HEK293 (cell line): ENCODE measurements at regions not wholly inside any gene's neighbourhood (a gene's known extent, or its start where the extent isn't known, plus 50 kb on each side); places are given as distances from the start of the nearest gene placed in this dataset.

Experiments
- HOXD13 ChIP-seq: sonication (generic); formaldehyde crosslinking; IDR thresholded peaks from 2 replicates; pipeline ENCODE4 v1.8.0; 2022; ENCODE audit warnings: missing genetic modification reagents, borderline replicate concordance
- KLF7 ChIP-seq: fragments of 450-650 bp; formaldehyde crosslinking; IDR thresholded peaks from 2 replicates; pipeline ENCODE4 v1.5.1; 2016; ENCODE audit warnings: missing biosample characterization, missing genetic modification characterization, borderline replicate concordance
- TCF7L2 ChIP-seq: IDR thresholded peaks from 2 replicates; pipeline ENCODE4 v1.6.1; 2011; ENCODE audit warnings: low read depth, mild to moderate bottlenecking, inconsistent platforms, low read length, moderate library complexity, borderline replicate concordance
- ZNF274 ChIP-seq, 2 experiments: fragments of 200-500 bp in 1 of 2; fragments of 450-650 bp in 1 of 2; sonication (Bioruptor generic) in 1 of 2; formaldehyde crosslinking in 1 of 2; IDR thresholded peaks; 2 replicates each; pipeline versions ENCODE4 v1.5.1 to v1.6.1; 2014 to 2016; ENCODE audit warnings: borderline replicate concordance in 1 of 2, inconsistent platforms in 1 of 2, low read length in 1 of 2, missing biosample characterization in 1 of 2, missing genetic modification characterization in 1 of 2
- ZNF324 ChIP-seq: fragments of 450-650 bp; formaldehyde crosslinking; IDR thresholded peaks from 2 replicates; pipeline ENCODE4 v1.5.1; 2016; ENCODE audit warnings: missing biosample characterization, missing genetic modification characterization
- ZNF37A ChIP-seq: fragments of 450-650 bp; IDR thresholded peaks from 2 replicates; pipeline ENCODE4 v1.5.1; 2018; ENCODE audit warnings: missing biosample characterization, missing genetic modification characterization
- ZNF423 ChIP-seq: fragments of 450-650 bp; formaldehyde crosslinking; IDR thresholded peaks from 2 replicates; pipeline ENCODE4 v1.5.1; 2016; ENCODE audit warnings: missing biosample characterization, missing genetic modification characterization
- ZNF510 ChIP-seq: fragments of 450-650 bp; formaldehyde crosslinking; IDR thresholded peaks from 2 replicates; pipeline ENCODE4 v1.5.1; 2018; ENCODE audit warnings: mild to moderate bottlenecking, missing genetic modification characterization, missing biosample characterization; ENCODE audit not compliant: insufficient replicate concordance
- ZNF785 ChIP-seq: fragments of 450-650 bp; formaldehyde crosslinking; IDR thresholded peaks from 2 replicates; pipeline ENCODE4 v1.5.1; 2016; ENCODE audit warnings: missing biosample characterization, missing genetic modification characterization
- TF ChIP-seq, protein P1 (sequence below): fragments of 450-650 bp; formaldehyde crosslinking; IDR thresholded peaks from 2 replicates; pipeline ENCODE4 v1.5.1; 2016; ENCODE audit warnings: missing biosample characterization, missing genetic modification characterization
- TF ChIP-seq, protein P2 (sequence below): fragments of 450-650 bp; formaldehyde crosslinking; IDR thresholded peaks from 2 replicates; pipeline ENCODE4 v1.5.1; 2016; ENCODE audit warnings: missing biosample characterization, missing genetic modification characterization

DNA sequence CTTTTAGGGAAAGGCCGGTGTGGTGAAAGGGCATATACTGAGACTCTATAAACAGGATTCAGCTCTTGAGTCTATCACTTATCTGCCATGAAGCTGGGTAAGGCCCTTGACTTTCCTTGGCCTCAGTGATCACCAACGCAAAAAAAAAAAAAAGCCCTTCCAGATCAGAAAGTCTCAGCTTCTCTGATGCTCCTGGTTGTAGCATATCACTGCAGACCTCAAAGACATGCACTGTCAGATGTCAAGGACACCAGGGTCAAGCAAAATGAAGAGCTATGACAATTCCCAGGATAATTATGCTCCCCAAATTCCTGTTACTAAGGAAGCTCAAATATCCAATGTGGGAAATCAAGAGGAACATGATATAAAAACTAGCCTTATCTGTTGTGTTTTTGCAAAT, 68.3 kb upstream of the IFNE start:
- TF ChIP-seq, protein P1, sequence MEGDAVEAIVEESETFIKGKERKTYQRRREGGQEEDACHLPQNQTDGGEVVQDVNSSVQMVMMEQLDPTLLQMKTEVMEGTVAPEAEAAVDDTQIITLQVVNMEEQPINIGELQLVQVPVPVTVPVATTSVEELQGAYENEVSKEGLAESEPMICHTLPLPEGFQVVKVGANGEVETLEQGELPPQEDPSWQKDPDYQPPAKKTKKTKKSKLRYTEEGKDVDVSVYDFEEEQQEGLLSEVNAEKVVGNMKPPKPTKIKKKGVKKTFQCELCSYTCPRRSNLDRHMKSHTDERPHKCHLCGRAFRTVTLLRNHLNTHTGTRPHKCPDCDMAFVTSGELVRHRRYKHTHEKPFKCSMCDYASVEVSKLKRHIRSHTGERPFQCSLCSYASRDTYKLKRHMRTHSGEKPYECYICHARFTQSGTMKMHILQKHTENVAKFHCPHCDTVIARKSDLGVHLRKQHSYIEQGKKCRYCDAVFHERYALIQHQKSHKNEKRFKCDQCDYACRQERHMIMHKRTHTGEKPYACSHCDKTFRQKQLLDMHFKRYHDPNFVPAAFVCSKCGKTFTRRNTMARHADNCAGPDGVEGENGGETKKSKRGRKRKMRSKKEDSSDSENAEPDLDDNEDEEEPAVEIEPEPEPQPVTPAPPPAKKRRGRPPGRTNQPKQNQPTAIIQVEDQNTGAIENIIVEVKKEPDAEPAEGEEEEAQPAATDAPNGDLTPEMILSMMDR (tag by site-specific recombination), result no peak
- TF ChIP-seq ZNF510 (tag by site-specific recombination), result no peak
- no peak for TF ChIP-seq ZNF785 (tag by site-specific recombination)
- no peak for TF ChIP-seq HOXD13
- TF ChIP-seq ZNF37A, result no peak
- TF ChIP-seq ZNF423 (tag by site-specific recombination), result no peak
- no peak for TF ChIP-seq TCF7L2
- TF ChIP-seq ZNF324, result no peak
- TF ChIP-seq KLF7, result no peak
- no peak for TF ChIP-seq ZNF274 (IDR thresholded peaks at IDR 0.05; ENCODE audit: low read length)
- no peak for TF ChIP-seq ZNF274 (tag by site-specific recombination; IDR thresholded peaks at IDR 0.05; ENCODE audit: borderline replicate concordance)
- TF ChIP-seq, protein P2, sequence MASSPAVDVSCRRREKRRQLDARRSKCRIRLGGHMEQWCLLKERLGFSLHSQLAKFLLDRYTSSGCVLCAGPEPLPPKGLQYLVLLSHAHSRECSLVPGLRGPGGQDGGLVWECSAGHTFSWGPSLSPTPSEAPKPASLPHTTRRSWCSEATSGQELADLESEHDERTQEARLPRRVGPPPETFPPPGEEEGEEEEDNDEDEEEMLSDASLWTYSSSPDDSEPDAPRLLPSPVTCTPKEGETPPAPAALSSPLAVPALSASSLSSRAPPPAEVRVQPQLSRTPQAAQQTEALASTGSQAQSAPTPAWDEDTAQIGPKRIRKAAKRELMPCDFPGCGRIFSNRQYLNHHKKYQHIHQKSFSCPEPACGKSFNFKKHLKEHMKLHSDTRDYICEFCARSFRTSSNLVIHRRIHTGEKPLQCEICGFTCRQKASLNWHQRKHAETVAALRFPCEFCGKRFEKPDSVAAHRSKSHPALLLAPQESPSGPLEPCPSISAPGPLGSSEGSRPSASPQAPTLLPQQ (tag by site-specific recombination), result no peak
